Endodermal cell (in vitro differentiated cells): ENCODE measurements at regions not wholly inside any gene's neighbourhood (a gene's known extent, or its start where the extent isn't known, plus 50 kb on each side); places are given as distances from the start of the nearest gene placed in this dataset.

Source experiments
- DNase-seq: peaks from one replicate; pipeline ENCODE4 v3.0.0-alpha.2; 2017
- H3K27ac ChIP-seq: 2 replicates; pipeline ENCODE4 v1.5.1; 2013; ENCODE audit warnings: mild to moderate bottlenecking, low read depth, low read length, moderate library complexity
- H3K27me3 ChIP-seq: 2 replicates; pipeline ENCODE4 v1.6.1; 2013; ENCODE audit warnings: mild to moderate bottlenecking, low read length, moderate library complexity; ENCODE audit not compliant: insufficient read depth, control insufficient read depth, poor library complexity, severe bottlenecking
- H3K36me3 ChIP-seq: 2 replicates; pipeline ENCODE4 v1.7.0; 2013; ENCODE audit warnings: mild to moderate bottlenecking, low read length, moderate library complexity; ENCODE audit not compliant: control insufficient read depth, insufficient read depth
- H3K4me1 ChIP-seq: one replicate; pipeline ENCODE4 v1.7.0; 2013; ENCODE audit warnings: low read length; ENCODE audit not compliant: control insufficient read depth, insufficient read depth
- H3K4me3 ChIP-seq: 2 replicates; pipeline ENCODE4 v1.5.1; 2013; ENCODE audit warnings: mild to moderate bottlenecking, low read length, moderate library complexity
- H3K9ac ChIP-seq: 2 replicates; pipeline ENCODE4 v1.6.1; 2013; ENCODE audit warnings: mild to moderate bottlenecking, low read length, moderate library complexity; ENCODE audit not compliant: poor library complexity, severe bottlenecking; ENCODE audit errors: extremely low read depth
- H3K9me3 ChIP-seq: 2 replicates; pipeline ENCODE4 v1.6.1; 2013; ENCODE audit warnings: mild to moderate bottlenecking, low read length, moderate library complexity; ENCODE audit not compliant: control insufficient read depth
- H3K27ac Mint-ChIP-seq: 2 replicates; pipeline ENCODE4 v1.8.0; 2020; ENCODE audit warnings: mixed read lengths
- H3K27me3 Mint-ChIP-seq: 2 replicates; pipeline ENCODE4 v1.8.0; 2021; ENCODE audit warnings: mild to moderate bottlenecking, mixed read lengths; ENCODE audit not compliant: insufficient read depth
- H3K36me3 Mint-ChIP-seq: 2 replicates; pipeline ENCODE4 v1.8.0; 2020; ENCODE audit warnings: low read depth, mixed read lengths
- H3K4me1 Mint-ChIP-seq: 2 replicates; pipeline ENCODE4 v1.8.0; 2020; ENCODE audit warnings: mixed read lengths
- H3K4me3 Mint-ChIP-seq: 2 replicates; pipeline ENCODE4 v1.8.0; 2020; ENCODE audit warnings: mild to moderate bottlenecking, moderate library complexity, mixed read lengths
- H3K9me3 Mint-ChIP-seq: 2 replicates; pipeline ENCODE4 v1.8.0; 2020; ENCODE audit warnings: mild to moderate bottlenecking, mixed read lengths
- WGBS, 2 experiments: methylation state at CpG; one replicate each; pipeline versions ENCODE4 v1.1.5 to v1.1.7; 2013; ENCODE audit warnings: missing lambda C conversion rate in 2 of 2, mixed read lengths in 1 of 2; ENCODE audit not compliant: insufficient coverage in 1 of 2, insufficient read length in 1 of 2; 5-methylcytosine and 5-hydroxymethylcytosine counted together
- TF ChIP-seq, protein P1 (sequence below): fragments of 200-600 bp; sonication (generic); conservative IDR thresholded peaks from 2 replicates; pipeline ENCODE4 v1.5.0; 2021; ENCODE audit warnings: antibody characterized with exemption, mild to moderate bottlenecking

DNA sequence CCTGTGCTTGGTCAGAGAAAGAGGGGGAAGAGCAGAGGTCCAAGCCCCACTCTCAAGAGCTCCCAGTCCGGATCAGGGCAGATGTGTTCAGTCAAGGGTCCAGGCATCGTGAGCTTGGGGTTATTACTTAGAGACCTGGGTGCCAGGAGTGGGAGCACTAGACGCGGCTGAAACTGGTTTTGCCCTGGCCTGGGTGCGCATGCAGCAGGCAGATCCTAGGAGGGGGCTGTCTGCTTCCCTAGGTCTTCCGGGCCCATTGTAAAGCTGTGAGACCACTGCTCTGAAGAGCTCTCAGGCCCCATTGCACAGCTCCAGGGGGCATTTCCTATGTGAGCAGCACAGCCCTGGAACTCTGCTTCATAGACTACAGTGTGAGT lies 204.9 kb upstream of the LINGO1 start:
- Mint-ChIP-seq H3K4me1 (peaks cover 5% of the 10 kb centered on the region), H3K9me3 (no peaks in the 10 kb centered on the region), H3K4me3 (no peak overlapping the region), H3K27ac (no peak overlapping the region), H3K27me3 (peaks cover 4% of the 10 kb centered on the region), H3K36me3 (no peaks in the 10 kb centered on the region)
- H3K4me1 ChIP-seq = no peaks in the 10 kb centered on the region
- 88 to 100% methylated on average over 1 to 6 of the region's 6 CpGs for WGBS, 2 experiments
- no peaks in the 10 kb centered on the region for H3K36me3 ChIP-seq
- no peaks in the 10 kb centered on the region for H3K9me3 ChIP-seq
- no peaks in the 10 kb centered on the region for H3K27me3 ChIP-seq
- H3K4me3 ChIP-seq = no peak overlapping the region
- TF ChIP-seq, protein P1, sequence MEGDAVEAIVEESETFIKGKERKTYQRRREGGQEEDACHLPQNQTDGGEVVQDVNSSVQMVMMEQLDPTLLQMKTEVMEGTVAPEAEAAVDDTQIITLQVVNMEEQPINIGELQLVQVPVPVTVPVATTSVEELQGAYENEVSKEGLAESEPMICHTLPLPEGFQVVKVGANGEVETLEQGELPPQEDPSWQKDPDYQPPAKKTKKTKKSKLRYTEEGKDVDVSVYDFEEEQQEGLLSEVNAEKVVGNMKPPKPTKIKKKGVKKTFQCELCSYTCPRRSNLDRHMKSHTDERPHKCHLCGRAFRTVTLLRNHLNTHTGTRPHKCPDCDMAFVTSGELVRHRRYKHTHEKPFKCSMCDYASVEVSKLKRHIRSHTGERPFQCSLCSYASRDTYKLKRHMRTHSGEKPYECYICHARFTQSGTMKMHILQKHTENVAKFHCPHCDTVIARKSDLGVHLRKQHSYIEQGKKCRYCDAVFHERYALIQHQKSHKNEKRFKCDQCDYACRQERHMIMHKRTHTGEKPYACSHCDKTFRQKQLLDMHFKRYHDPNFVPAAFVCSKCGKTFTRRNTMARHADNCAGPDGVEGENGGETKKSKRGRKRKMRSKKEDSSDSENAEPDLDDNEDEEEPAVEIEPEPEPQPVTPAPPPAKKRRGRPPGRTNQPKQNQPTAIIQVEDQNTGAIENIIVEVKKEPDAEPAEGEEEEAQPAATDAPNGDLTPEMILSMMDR = no peak
- no peak overlapping the region for H3K27ac ChIP-seq
- DNase-seq = no peak
- H3K9ac ChIP-seq = no peak overlapping the region

DNA sequence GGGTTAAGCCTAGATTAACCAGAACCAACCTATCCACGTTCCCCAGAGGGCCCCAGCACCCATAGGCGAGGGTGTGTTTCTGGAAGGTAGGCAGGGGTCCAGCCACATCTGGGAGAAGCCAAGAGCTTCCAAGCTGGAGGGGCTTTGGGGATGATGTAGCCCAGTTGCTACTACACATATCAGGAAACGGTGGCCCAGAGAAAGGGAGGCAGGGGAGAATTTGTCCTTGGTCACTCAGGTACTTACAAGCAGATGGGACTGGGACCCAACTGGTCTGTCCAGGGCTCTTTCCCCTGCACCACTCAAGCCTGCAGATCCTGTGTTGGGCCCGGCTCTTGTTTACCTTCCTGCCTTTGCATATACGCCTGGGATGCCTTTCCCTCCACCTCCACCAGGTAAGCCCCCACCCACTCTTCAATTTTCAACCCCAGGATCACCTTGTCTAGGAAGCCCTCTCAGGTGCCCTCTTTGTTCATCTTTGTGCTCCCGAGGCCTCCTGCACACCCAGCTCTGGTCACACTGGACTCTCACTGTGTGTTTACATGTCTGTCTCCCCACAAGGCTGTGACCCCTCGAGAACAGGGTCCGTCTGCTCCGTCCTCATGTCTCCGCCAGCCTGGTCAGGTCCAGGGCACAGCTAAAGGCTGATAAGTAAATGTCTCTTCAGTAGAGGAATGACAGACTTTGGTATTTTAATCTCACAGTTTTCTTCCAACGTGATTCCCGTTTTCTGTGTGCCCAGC lies 204.4 kb upstream of the LINGO1 start:
- Mint-ChIP-seq H3K36me3 (no peaks in the 10 kb centered on the region), H3K4me3 (no peak overlapping the region), H3K4me1 (peaks cover 5% of the 10 kb centered on the region), H3K27me3 (peaks cover 4% of the 10 kb centered on the region), H3K27ac (no peak overlapping the region), H3K9me3 (no peaks in the 10 kb centered on the region)
- WGBS, 2 experiments = 83 to 84% methylated on average over 11 to 12 of the region's 12 CpGs
- Histone ChIP-seq H3K27me3 (no peaks in the 10 kb centered on the region), H3K9ac (no peak overlapping the region), H3K36me3 (no peaks in the 10 kb centered on the region), H3K4me1 (no peaks in the 10 kb centered on the region), H3K9me3 (no peaks in the 10 kb centered on the region), H3K4me3 (no peak overlapping the region), H3K27ac (no peak overlapping the region)
- TF ChIP-seq, protein P1 = no peak
- peak; percentile 45 for DNase-seq

- peaks cover 5% of the 10 kb centered on the region for H3K4me1 Mint-ChIP-seq
- H3K9me3 ChIP-seq = no peaks in the 10 kb centered on the region
- H3K9ac ChIP-seq = no peak overlapping the region
- H3K27me3 ChIP-seq = no peaks in the 10 kb centered on the region
- no peak overlapping the region for H3K4me3 ChIP-seq
- H3K36me3 ChIP-seq = no peaks in the 10 kb centered on the region
- 52 to 58% methylated on average over 4 to 6 of the region's 6 CpGs for WGBS, 2 experiments
- H3K36me3 Mint-ChIP-seq = no peaks in the 10 kb centered on the region
- no peak overlapping the region for H3K27ac ChIP-seq
- no peak overlapping the region for H3K4me3 Mint-ChIP-seq
- TF ChIP-seq, protein P1 = peak; percentile 29
- H3K4me1 ChIP-seq = no peaks in the 10 kb centered on the region
- peak; percentile 80 for DNase-seq
- H3K27ac Mint-ChIP-seq = no peak overlapping the region
- H3K27me3 Mint-ChIP-seq = peaks cover 4% of the 10 kb centered on the region
- H3K9me3 Mint-ChIP-seq = no peaks in the 10 kb centered on the region
These were observed 203.5 kb upstream of the LINGO1 start for GRCh38 chr15:77836121-77836692.
